HepG2 (cell line): ENCODE measurements at regions not wholly inside any gene's neighbourhood (a gene's known extent, or its start where the extent isn't known, plus 50 kb on each side); places are given as distances from the start of the nearest gene placed in this dataset.

Experiments used
- CBX1 ChIP-seq: IDR thresholded peaks from one replicate; pipeline ENCODE4 v1.6.1; 2016; ENCODE audit warnings: antibody characterized with exemption, low read depth
- CBX2 ChIP-seq, 2 experiments: fragments of 200-600 bp in 1 of 2; sonication (generic); formaldehyde crosslinking in 1 of 2; IDR thresholded peaks; 2 replicates each; pipeline versions ENCODE4 v1.7.0 to v1.8.1; 2018 to 2022; ENCODE audit warnings: low read depth in 2 of 2, low read length in 1 of 2, mild to moderate bottlenecking in 1 of 2, missing genetic modification reagents in 1 of 2
- FOXC1 ChIP-seq: sonication (generic); formaldehyde crosslinking; IDR thresholded peaks from 2 replicates; pipeline ENCODE4 v1.8.0; 2022; ENCODE audit warnings: mild to moderate bottlenecking, missing genetic modification reagents, borderline replicate concordance
- LCORL ChIP-seq, 2 experiments: fragments of 450-650 bp in 1 of 2; sonication (generic) in 1 of 2; formaldehyde crosslinking in 1 of 2; IDR thresholded peaks; 2 replicates each; pipeline versions ENCODE4 v1.5.0 to v1.6.1; 2017 to 2020; ENCODE audit warnings: antibody characterized with exemption in 1 of 2, missing genetic modification reagents in 1 of 2
- ZFX ChIP-seq: sonication (generic); formaldehyde crosslinking; IDR thresholded peaks from 2 replicates; pipeline ENCODE4 v1.4.0; 2020; ENCODE audit warnings: mild to moderate bottlenecking, low read depth, missing genetic modification reagents, moderate library complexity
- ZZZ3 ChIP-seq: sonication (generic); formaldehyde crosslinking; IDR thresholded peaks from 2 replicates; pipeline ENCODE4 v1.4.0; 2020; ENCODE audit warnings: missing genetic modification reagents, mild to moderate bottlenecking, borderline replicate concordance
- TF ChIP-seq, protein P1 (sequence below): sonication (generic); formaldehyde crosslinking; IDR thresholded peaks from 2 replicates; pipeline ENCODE4 v1.5.0; 2020; ENCODE audit warnings: mild to moderate bottlenecking, missing genetic modification reagents, moderate library complexity
- TF ChIP-seq, protein P2 (sequence below): sonication (generic); formaldehyde crosslinking; IDR thresholded peaks from 2 replicates; pipeline ENCODE4 v1.4.0; 2020; ENCODE audit warnings: mild to moderate bottlenecking, missing genetic modification reagents

DNA sequence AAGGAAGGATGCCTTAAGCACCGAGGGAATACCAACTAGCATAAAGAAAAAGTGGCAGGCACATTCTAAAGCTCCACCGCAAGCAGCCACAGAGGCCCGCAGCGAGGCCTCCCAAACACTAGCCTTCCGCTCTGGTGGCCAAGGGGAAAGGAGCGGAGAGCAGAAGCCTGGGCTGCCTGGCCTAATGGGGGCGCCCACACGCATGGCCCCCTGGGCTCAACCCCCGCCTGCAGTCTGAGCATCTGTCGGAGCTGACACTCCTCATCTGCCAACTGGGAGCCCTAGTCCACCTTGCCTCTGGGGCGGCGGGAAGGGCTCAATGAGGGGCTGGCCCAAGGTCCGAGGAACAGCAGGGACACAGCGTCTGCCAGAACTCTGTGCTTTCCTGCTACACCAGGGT is 50.1 kb upstream of the WNT11 start (continued):
- TF ChIP-seq, protein P1, sequence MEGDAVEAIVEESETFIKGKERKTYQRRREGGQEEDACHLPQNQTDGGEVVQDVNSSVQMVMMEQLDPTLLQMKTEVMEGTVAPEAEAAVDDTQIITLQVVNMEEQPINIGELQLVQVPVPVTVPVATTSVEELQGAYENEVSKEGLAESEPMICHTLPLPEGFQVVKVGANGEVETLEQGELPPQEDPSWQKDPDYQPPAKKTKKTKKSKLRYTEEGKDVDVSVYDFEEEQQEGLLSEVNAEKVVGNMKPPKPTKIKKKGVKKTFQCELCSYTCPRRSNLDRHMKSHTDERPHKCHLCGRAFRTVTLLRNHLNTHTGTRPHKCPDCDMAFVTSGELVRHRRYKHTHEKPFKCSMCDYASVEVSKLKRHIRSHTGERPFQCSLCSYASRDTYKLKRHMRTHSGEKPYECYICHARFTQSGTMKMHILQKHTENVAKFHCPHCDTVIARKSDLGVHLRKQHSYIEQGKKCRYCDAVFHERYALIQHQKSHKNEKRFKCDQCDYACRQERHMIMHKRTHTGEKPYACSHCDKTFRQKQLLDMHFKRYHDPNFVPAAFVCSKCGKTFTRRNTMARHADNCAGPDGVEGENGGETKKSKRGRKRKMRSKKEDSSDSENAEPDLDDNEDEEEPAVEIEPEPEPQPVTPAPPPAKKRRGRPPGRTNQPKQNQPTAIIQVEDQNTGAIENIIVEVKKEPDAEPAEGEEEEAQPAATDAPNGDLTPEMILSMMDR (CRISPR knock-in tag), result peak; percentile 55
- TF ChIP-seq FOXC1 (CRISPR knock-in tag) (no peak), LCORL (IDR thresholded peaks at IDR 0.05) (no peak), LCORL (CRISPR knock-in tag; IDR thresholded peaks at IDR 0.05) (no peak), CBX1 (no peak), ZZZ3 (CRISPR knock-in tag) (no peak), CBX2 (IDR thresholded peaks at IDR 0.05; ENCODE audit: low read depth, low read length) (no peak), CBX2 (CRISPR knock-in tag; IDR thresholded peaks at IDR 0.05; ENCODE audit: low read depth) (no peak), ZFX (peak; percentile 27; the same call in 1 of the 2 replicates)
- TF ChIP-seq, protein P2, sequence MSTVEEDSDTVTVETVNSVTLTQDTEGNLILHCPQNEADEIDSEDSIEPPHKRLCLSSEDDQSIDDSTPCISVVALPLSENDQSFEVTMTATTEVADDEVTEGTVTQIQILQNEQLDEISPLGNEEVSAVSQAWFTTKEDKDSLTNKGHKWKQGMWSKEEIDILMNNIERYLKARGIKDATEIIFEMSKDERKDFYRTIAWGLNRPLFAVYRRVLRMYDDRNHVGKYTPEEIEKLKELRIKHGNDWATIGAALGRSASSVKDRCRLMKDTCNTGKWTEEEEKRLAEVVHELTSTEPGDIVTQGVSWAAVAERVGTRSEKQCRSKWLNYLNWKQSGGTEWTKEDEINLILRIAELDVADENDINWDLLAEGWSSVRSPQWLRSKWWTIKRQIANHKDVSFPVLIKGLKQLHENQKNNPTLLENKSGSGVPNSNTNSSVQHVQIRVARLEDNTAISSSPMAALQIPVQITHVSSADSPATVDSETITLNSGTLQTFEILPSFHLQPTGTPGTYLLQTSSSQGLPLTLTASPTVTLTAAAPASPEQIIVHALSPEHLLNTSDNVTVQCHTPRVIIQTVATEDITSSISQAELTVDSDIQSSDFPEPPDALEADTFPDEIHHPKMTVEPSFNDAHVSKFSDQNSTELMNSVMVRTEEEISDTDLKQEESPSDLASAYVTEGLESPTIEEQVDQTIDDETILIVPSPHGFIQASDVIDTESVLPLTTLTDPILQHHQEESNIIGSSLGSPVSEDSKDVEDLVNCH (CRISPR knock-in tag), result no peak
